ENCODE measurements at regions not wholly inside any gene's neighbourhood (a gene's known extent, or its start where the extent isn't known, plus 50 kb on each side); places are given as distances from the start of the nearest gene placed in this dataset.

- DNase-seq, result peak; percentile 21
These were observed 59.6 kb upstream of the C1GALT1 start for GRCh38 chr7:7122701-7123281.

DNA sequence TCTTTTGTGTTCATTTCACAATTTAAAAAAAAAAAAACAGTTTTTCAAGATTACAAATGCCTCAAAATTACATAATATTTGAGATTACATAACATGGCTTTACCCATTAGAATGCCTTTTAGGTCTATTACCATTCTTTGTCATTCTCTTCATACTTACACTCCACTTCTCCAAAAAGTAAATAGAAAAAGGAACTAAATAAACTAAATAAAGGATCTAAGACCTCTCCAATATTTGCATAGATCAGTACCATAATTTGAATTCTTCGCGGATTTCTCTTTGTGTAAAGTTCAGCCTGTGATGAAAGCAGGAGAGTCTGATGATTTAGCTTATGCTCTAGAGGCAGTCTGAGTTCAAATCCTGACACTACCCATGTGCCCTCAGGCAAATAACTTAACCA, 56.4 kb upstream of the C1GALT1 start:
- no peak for DNase-seq

DNA sequence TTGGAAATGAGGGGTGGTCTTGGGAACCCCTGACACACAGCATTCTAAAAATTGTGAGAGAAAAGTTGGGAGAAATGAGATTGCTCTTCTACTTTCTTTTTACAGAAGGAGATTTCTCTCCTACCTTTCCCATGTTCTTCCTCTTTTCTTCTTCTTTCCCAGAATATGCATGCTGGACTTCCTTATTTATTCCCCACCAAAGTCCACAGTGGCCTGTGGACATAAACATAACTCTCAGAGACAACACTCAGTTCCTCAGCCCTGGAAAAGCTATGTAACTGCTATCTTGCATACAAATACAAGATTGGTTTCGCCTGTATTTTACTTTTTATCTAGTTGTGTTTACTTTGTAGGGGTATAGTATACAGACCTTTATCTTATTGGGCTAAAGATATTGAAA, 54.6 kb upstream of the C1GALT1 start:
- DNase-seq, result no peak

- no peak for DNase-seq
These were observed 53.0 kb upstream of the C1GALT1 start for GRCh38 chr7:7129381-7129780.

DNA sequence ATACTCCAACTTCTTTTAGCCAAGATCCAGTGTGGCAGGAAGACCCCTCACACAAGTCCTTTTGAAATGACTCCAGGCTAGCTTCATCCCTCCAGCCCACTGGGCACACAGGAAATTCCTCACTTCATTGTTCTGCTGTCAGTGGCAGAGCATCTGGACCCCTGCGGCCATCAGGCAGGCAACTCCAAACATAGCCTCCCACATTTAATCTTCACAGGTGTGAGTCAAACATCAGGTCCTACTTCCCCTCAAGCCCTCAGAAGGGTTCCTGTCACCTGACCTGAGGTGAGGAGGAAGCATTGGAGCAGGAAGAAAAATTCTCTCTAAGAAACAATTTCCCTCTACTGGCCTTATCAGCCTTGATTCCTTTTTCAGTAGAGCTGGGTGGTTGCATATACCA, 51.1 kb upstream of the C1GALT1 start:
- DNase-seq, result no peak

Data from hematopoietic multipotent progenitor cell treated with erythropoietin and hydrocortisone succinate and interleukin-3 and kit ligand, for 8 days (in vitro differentiated cells).